Left lung (tissue), 4 donors: ENCODE measurements at regions not wholly inside any gene's neighbourhood (a gene's known extent, or its start where the extent isn't known, plus 50 kb on each side); places are given as distances from the start of the nearest gene placed in this dataset.

Experiments
- ATAC-seq: fragments of 200-7000 bp; cut with Tn5 transposase; one replicate; pipeline ENCODE4 v1.9.1; 2020; ENCODE audit warnings: moderate library complexity
- DNase-seq, 4 donors: peaks; one replicate each; pipeline ENCODE4 v3.0.0-alpha.2; 2013 to 2020
- H3K27ac ChIP-seq, 2 donors: fragments of 200-600 bp; sonication (generic) in 1 of 2; one replicate each; pipeline versions ENCODE4 v1.5.0 to v1.8.0; 2020 to 2021
- H3K27me3 ChIP-seq, 2 donors: fragments of 200-600 bp; sonication (generic) in 1 of 2; one replicate each; pipeline versions ENCODE4 v1.5.0 to v1.8.0; 2020 to 2021
- H3K36me3 ChIP-seq, 2 donors: fragments of 200-600 bp; sonication (generic) in 1 of 2; one replicate each; pipeline versions ENCODE4 v1.5.0 to v1.8.0; 2020 to 2021
- H3K4me1 ChIP-seq, 2 donors: fragments of 200-600 bp; one replicate each; pipeline ENCODE4 v1.8.0; 2021
- H3K4me3 ChIP-seq, 2 donors: fragments of 200-600 bp; sonication (generic) in 1 of 2; one replicate each; pipeline versions ENCODE4 v1.5.0 to v1.8.0; 2020 to 2021; ENCODE audit warnings: mild to moderate bottlenecking in 1 of 2
- H3K9me3 ChIP-seq, 2 donors: fragments of 200-600 bp; sonication (generic) in 1 of 2; one replicate each; pipeline versions ENCODE4 v1.5.0 to v1.8.0; 2020 to 2021
- CTCF ChIP-seq, 2 donors: fragments of 200-600 bp; sonication (generic) in 1 of 2; IDR thresholded peaks; one replicate each; pipeline versions ENCODE4 v1.5.0 to v1.8.0; 2021; ENCODE audit warnings: antibody characterized with exemption in 2 of 2
- intact Hi-C, 2 donors: fragments of 100-400 bp; cut with DNase I; formaldehyde crosslinking; loops; one replicate each; pipeline versions ENCODE4 v1.11.2 to v1.14.2; 2022
- donor health status: DM: no; HTN: yes; CAD: no.
- donor health status: DM: no; HTN: no; CAD: no.

DNA sequence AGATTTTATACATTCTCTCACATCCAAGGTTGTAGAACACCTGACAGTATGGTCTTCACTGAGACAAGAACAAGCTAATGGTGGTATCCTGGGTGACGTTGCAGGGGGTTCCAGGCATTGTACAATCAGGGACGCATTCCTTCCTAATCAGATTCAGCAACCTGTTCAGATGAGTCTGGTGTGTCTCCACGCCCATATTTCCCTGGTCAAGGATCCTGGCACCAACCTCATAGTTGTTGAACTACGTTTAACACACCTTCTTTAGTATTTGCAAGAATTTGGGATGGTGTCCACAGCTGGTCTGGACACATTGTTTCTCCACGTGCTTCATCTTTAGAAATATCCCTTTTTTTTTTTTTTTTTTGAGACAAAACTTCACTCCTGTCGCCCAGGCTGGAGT, 161.0 kb upstream of the CDYL start:
- H3K27ac ChIP-seq: no peak overlapping the region
- ATAC-seq (no peak), DNase-seq (no peak)
- no peaks in the 10 kb centered on the region for H3K9me3 ChIP-seq
- H3K27me3 ChIP-seq: no peaks in the 10 kb centered on the region
- no peak overlapping the region for H3K4me3 ChIP-seq
- H3K4me1 ChIP-seq: no peaks in the 10 kb centered on the region
- TF ChIP-seq CTCF (IDR thresholded peaks at IDR 0.05): no peak
- H3K36me3 ChIP-seq: no peaks in the 10 kb centered on the region
- intact Hi-C loops: no loop called here

- no peak overlapping the region for H3K27ac ChIP-seq
- ATAC-seq: no peak
- intact Hi-C loops: no loop called here
- H3K27me3 ChIP-seq: no peaks in the 10 kb centered on the region
- no peaks in the 10 kb centered on the region for H3K36me3 ChIP-seq
- H3K4me1 ChIP-seq: no peaks in the 10 kb centered on the region
- H3K4me3 ChIP-seq: no peak overlapping the region
- TF ChIP-seq CTCF (IDR thresholded peaks at IDR 0.05): no peak
- no peaks in the 10 kb centered on the region for H3K9me3 ChIP-seq
- no peak for DNase-seq
Observed at GRCh38 chr6:4614637-4615036, 161.6 kb upstream of the CDYL start.

DNA sequence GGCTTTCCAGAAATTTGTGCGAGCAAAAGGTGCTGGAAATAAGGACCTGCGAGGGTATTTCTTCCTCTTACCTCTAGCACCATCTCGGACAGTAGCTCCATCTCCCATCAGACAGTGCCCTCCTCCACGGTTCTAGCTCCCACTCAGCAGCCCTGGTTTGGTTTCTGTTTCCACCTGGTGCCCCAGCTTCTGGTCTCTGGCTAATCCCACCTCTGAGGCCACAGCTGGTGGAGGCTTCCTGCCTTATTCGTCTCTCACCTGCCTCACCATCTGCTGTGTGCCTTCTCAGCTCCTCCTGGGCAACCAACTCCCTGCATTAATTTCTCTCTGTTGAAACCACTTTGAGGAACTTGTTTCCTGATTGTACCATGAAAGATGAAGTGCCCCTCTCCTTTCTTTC, 162.4 kb upstream of the CDYL start:
- ATAC-seq: no peak
- H3K4me1 ChIP-seq: no peaks in the 10 kb centered on the region
- intact Hi-C loops: no loop called here
- no peaks in the 10 kb centered on the region for H3K36me3 ChIP-seq
- no peak for TF ChIP-seq CTCF (IDR thresholded peaks at IDR 0.05)
- H3K27me3 ChIP-seq: no peaks in the 10 kb centered on the region
- no peak for DNase-seq
- no peak overlapping the region for H3K4me3 ChIP-seq
- H3K27ac ChIP-seq: no peak overlapping the region
- no peaks in the 10 kb centered on the region for H3K9me3 ChIP-seq

GRCh38 chr6:4613381-4613780, 162.8 kb upstream of the CDYL start:
- Histone ChIP-seq H3K27me3 (no peaks in the 10 kb centered on the region), H3K27ac (no peak overlapping the region), H3K4me1 (no peaks in the 10 kb centered on the region), H3K4me3 (no peak overlapping the region), H3K9me3 (no peaks in the 10 kb centered on the region), H3K36me3 (no peaks in the 10 kb centered on the region)
- TF ChIP-seq CTCF (IDR thresholded peaks at IDR 0.05): no peak
- ATAC-seq (no peak), DNase-seq (no peak)
- intact Hi-C loops: no loop called here

DNA sequence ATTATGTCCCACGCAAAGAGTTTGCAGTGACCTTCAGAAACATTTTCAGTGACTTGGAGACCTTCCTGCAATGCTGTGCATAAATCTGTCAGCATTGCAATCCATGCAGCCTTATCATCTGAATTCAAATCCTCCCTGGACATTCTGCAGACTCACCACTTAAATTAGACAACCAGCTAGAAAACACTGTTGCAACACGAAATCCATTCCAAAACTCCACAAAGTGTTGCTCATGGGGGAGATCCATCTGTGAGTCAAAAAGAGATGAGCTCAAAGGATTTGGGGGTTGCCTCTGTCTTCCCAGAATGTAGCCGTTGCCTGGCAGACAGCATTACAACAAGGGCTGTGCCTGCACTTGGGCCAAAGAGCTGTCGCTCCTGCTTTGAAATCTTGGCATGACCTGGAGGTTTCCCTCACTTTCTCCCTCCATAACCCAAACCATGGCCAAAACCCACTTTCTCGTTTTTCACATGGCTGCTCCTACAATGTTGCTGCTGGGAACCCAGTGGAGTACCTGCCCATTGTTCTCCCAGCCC, 163.5 kb upstream of the CDYL start:
- DNase-seq (no peak), ATAC-seq (peak; percentile 20)
- Histone ChIP-seq H3K36me3 (no peaks in the 10 kb centered on the region), H3K4me1 (no peaks in the 10 kb centered on the region), H3K27ac (no peak overlapping the region), H3K9me3 (no peaks in the 10 kb centered on the region), H3K27me3 (no peaks in the 10 kb centered on the region), H3K4me3 (no peak overlapping the region)
- TF ChIP-seq CTCF (IDR thresholded peaks at IDR 0.05): no peak
- intact Hi-C loops: no loop called here
